HG03159 (cell line): ENCODE measurements at regions not wholly inside any gene's neighbourhood (a gene's known extent, or its start where the extent isn't known, plus 50 kb on each side); places are given as distances from the start of the nearest gene placed in this dataset.
A peak's percentile ranks its signal among the peaks of the same experiment; 100 is the strongest.

Experiments used
- ATAC-seq: cut with Tn5 transposase; IDR thresholded peaks from one replicate; pipeline ENCODE4 v1.9.1; 2021; ENCODE audit warnings: mild to moderate bottlenecking, moderate library complexity; ENCODE audit not compliant: unreplicated experiment

GRCh38 chr7:41252957-41253356 is 449.9 kb downstream of the INHBA start:
- no peak for ATAC-seq

GRCh38 chr7:41252551-41252950 is 450.3 kb downstream of the INHBA start:
- no peak for ATAC-seq

- ATAC-seq: no peak
Measured at GRCh38 chr7:41247143-41247865, 455.6 kb downstream of the INHBA start.

GRCh38 chr7:41245916-41246315 is 457.0 kb downstream of the INHBA start:
- ATAC-seq: no peak

GRCh38 chr7:41244246-41244645 is 458.6 kb downstream of the INHBA start:
- no peak for ATAC-seq

GRCh38 chr7:41241641-41242040 is 461.2 kb downstream of the INHBA start:
- ATAC-seq: no peak

- ATAC-seq: no peak
Measured at GRCh38 chr7:41239596-41239995, 463.3 kb downstream of the INHBA start.

GRCh38 chr7:41238851-41239331 is 464.0 kb downstream of the INHBA start:
- no peak for ATAC-seq

GRCh38 chr7:41237956-41238355 is 464.9 kb downstream of the INHBA start:
- no peak for ATAC-seq

GRCh38 chr7:41232086-41232485 is 470.8 kb downstream of the INHBA start:
- ATAC-seq: no peak

- no peak for ATAC-seq
Measured at GRCh38 chr7:41224063-41224763, 478.7 kb downstream of the INHBA start.

- ATAC-seq: no peak
Measured at GRCh38 chr7:41222746-41223145, 480.1 kb downstream of the INHBA start.

- no peak for ATAC-seq
Measured at GRCh38 chr7:41220266-41220665, 482.6 kb downstream of the INHBA start.

GRCh38 chr7:41219276-41219675 is 483.6 kb downstream of the INHBA start:
- ATAC-seq: no peak

GRCh38 chr7:41217306-41217705 is 485.6 kb downstream of the INHBA start:
- ATAC-seq: no peak

GRCh38 chr7:41207141-41207540 is 495.7 kb downstream of the INHBA start:
- ATAC-seq: no peak

GRCh38 chr7:41206267-41206666 is 496.6 kb downstream of the INHBA start:
- ATAC-seq: no peak

- ATAC-seq: peak; percentile 75
Measured at GRCh38 chr7:41205600-41205999, 497.3 kb downstream of the INHBA start.

- ATAC-seq: no peak
Measured at GRCh38 chr7:41203542-41203941, 499.3 kb downstream of the INHBA start.

- ATAC-seq: no peak
Measured at GRCh38 chr7:41201021-41201420, 501.9 kb downstream of the INHBA start.

GRCh38 chr7:41199136-41199535 is 503.8 kb downstream of the INHBA start:
- no peak for ATAC-seq

GRCh38 chr7:41198502-41198901 is 504.4 kb downstream of the INHBA start:
- no peak for ATAC-seq
